ENCODE measurements at regions not wholly inside any gene's neighbourhood (a gene's known extent, or its start where the extent isn't known, plus 50 kb on each side); places are given as distances from the start of the nearest gene placed in this dataset.

DNA sequence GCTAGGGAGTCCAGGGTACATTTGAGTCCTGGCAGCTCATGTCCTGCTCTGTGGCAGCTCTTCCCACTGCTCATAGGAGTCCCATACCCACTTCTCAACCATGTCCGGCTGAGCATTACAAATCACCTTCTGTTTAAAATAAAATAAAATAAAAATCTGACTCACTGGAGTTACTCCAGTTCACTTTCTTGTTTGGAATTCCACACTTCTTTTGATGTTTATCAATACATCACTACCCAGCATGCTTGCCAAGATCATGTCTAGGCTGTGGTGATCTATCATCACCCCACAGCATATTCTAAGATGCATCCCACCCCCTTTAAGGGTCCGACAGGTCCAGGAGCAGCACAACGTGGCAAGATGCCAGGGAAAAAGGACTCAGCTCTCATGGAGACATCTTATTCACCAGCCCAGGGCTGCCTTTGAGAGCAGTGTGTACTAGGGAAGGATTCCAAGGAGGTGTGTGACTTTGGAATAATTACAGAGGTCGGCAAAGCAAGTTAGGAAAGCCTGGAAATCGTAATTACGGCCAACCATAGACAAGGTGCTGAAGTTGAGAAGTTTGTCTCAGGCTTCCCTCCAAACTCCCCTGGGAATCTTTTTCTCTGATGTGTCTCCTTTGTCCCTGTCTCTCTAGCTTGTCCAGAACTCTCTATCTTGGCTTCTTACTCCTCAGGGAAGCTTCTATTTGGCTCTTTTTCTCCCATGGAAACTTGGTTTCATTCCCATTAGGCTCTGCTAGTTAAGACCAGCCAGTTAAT is 111.4 kb upstream of the SLC1A3 start:
- Histone ChIP-seq H3K9me3 (ENCODE audit: insufficient read depth, low read depth) (no peaks in the 10 kb centered on the region), H3K27ac (no peak overlapping the region), H4K20me1 (ENCODE audit: insufficient read depth) (no peaks in the 10 kb centered on the region), H3K9me2 (ENCODE audit: insufficient read depth) (no peaks in the 10 kb centered on the region), H3K4me2 (0 out of 2 replicates have a peak overlapping the region, but pooled peaks have one; percentile 5), H3K4me3 (no peak overlapping the region), H2AFZ (peak overlapping the region; percentile 10; the same call in 1 of the 2 replicates), H3K79me2 (ENCODE audit: low read depth) (no peaks in the 10 kb centered on the region), H3K4me1 (replicated peaks; ENCODE audit: insufficient read depth) (peaks cover 33% of the 10 kb centered on the region), H3F3A (ENCODE audit: insufficient read depth, low read depth) (peaks cover 6% of the 10 kb centered on the region; the same call in 1 of the 2 replicates), H3K36me3 (ENCODE audit: low read depth) (no peaks in the 10 kb centered on the region), H3K27me3 (ENCODE audit: insufficient read depth, low read depth) (no peaks in the 10 kb centered on the region)
- ChIA-PET POLR2A (ENCODE audit: unreplicated experiment) (no interaction called here), CTCF (no interaction called here)
- no peak for TF ChIP-seq EZH2 (IDR thresholded peaks at IDR 0.05; ENCODE audit: low read depth)
- TF ChIP-seq, protein P1, sequence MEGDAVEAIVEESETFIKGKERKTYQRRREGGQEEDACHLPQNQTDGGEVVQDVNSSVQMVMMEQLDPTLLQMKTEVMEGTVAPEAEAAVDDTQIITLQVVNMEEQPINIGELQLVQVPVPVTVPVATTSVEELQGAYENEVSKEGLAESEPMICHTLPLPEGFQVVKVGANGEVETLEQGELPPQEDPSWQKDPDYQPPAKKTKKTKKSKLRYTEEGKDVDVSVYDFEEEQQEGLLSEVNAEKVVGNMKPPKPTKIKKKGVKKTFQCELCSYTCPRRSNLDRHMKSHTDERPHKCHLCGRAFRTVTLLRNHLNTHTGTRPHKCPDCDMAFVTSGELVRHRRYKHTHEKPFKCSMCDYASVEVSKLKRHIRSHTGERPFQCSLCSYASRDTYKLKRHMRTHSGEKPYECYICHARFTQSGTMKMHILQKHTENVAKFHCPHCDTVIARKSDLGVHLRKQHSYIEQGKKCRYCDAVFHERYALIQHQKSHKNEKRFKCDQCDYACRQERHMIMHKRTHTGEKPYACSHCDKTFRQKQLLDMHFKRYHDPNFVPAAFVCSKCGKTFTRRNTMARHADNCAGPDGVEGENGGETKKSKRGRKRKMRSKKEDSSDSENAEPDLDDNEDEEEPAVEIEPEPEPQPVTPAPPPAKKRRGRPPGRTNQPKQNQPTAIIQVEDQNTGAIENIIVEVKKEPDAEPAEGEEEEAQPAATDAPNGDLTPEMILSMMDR (conservative IDR thresholded peaks at IDR 0.05): no peak
- intact Hi-C loops (cut with micrococcal nuclease; ENCODE audit: unreplicated experiment): no loop called here
- BruUV-seq (replicated peaks): no TSS peak
- DNase-seq: peak in 1 of 2 experiments; percentile 64

DNA sequence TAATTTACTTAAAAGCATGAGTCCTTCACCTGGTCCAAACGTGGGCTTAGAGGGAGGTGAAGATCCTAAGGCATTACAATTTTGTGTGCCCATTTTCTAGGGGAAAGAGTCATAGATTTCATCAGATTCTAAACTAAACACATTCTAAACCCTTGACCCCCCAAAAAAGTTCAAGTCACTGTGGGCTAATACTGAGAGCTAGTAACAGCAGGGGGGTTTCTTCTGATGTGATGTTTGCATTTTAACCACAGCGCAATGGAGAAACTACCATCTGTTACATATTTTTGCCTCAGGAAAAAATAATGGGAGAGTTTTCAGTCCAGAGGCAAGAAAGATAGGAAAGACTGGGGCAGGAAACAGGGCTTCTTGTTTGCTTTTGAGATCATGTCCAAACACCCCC is 110.8 kb upstream of the SLC1A3 start:
- Histone ChIP-seq H3K27me3 (ENCODE audit: insufficient read depth, low read depth) (no peaks in the 10 kb centered on the region), H3K27ac (no peak overlapping the region), H3K9me3 (ENCODE audit: insufficient read depth, low read depth) (no peaks in the 10 kb centered on the region), H3K36me3 (ENCODE audit: low read depth) (no peaks in the 10 kb centered on the region), H4K20me1 (ENCODE audit: insufficient read depth) (no peaks in the 10 kb centered on the region), H3K4me3 (no peak overlapping the region), H3K9me2 (ENCODE audit: insufficient read depth) (no peaks in the 10 kb centered on the region), H3F3A (ENCODE audit: insufficient read depth, low read depth) (peaks cover 6% of the 10 kb centered on the region; the same call in 1 of the 2 replicates), H3K79me2 (ENCODE audit: low read depth) (no peaks in the 10 kb centered on the region), H3K4me2 (0 out of 2 replicates have a peak overlapping the region, but pooled peaks have one; percentile 5), H2AFZ (peak overlapping the region; percentile 10; the same call in 1 of the 2 replicates), H3K4me1 (replicated peaks; ENCODE audit: insufficient read depth) (peaks cover 33% of the 10 kb centered on the region)
- ChIA-PET CTCF (no interaction called here), POLR2A (ENCODE audit: unreplicated experiment) (no interaction called here)
- TF ChIP-seq EZH2 (IDR thresholded peaks at IDR 0.05; ENCODE audit: low read depth): no peak
- TF ChIP-seq, protein P1 (conservative IDR thresholded peaks at IDR 0.05): no peak
- intact Hi-C loops (cut with micrococcal nuclease; ENCODE audit: unreplicated experiment): no loop called here
- no TSS peak for BruUV-seq (replicated peaks)
- no peak for DNase-seq

DNA sequence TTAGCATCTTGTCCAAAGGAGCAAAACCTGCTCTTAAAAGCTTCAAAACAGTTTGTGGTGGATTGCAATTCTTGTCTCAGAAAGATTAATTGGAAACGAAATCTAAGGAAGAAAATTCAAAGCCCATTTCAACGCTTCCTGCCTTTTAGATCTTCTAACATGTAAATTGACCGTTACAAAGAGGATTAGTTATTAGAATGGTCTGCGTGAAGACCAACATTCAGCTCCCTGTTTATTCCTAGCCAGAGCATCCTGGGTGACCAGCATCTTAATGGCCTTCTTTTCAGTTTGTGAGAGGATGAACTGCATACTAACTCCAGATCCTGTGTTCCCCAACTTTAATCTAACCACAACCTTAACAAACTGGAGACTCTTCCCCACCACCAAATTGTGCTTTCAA is 109.9 kb upstream of the SLC1A3 start:
- intact Hi-C loops (cut with micrococcal nuclease; ENCODE audit: unreplicated experiment): no loop called here
- peaks cover 6% of the 10 kb centered on the region; the same call in 1 of the 2 replicates for H3F3A ChIP-seq (ENCODE audit: insufficient read depth, low read depth)

More for the DNA sequence above, 109.9 kb upstream of the SLC1A3 start:
- Histone ChIP-seq H4K20me1 (ENCODE audit: insufficient read depth) (no peaks in the 10 kb centered on the region), H3K9me2 (ENCODE audit: insufficient read depth) (no peaks in the 10 kb centered on the region), H3K27ac (no peak overlapping the region), H3K4me1 (replicated peaks; ENCODE audit: insufficient read depth) (peaks cover 33% of the 10 kb centered on the region), H3K4me2 (no peak overlapping the region), H3K36me3 (ENCODE audit: low read depth) (no peaks in the 10 kb centered on the region), H3K79me2 (ENCODE audit: low read depth) (no peaks in the 10 kb centered on the region), H3K27me3 (ENCODE audit: insufficient read depth, low read depth) (no peaks in the 10 kb centered on the region), H3K4me3 (no peak overlapping the region), H2AFZ (no peak overlapping the region), H3K9me3 (ENCODE audit: insufficient read depth, low read depth) (no peaks in the 10 kb centered on the region)
- TF ChIP-seq EZH2 (IDR thresholded peaks at IDR 0.05; ENCODE audit: low read depth): no peak
- TF ChIP-seq, protein P1 (conservative IDR thresholded peaks at IDR 0.05): no peak
- POLR2A ChIA-PET (ENCODE audit: unreplicated experiment): no interaction called here
- BruUV-seq (replicated peaks): no TSS peak
- CTCF ChIA-PET: no interaction called here
- no peak for DNase-seq
